Inferior parietal cortex (tissue), 1 donor: ENCODE measurements at regions not wholly inside any gene's neighbourhood (a gene's known extent, or its start where the extent isn't known, plus 50 kb on each side); places are given as distances from the start of the nearest gene placed in this dataset.
"Not testable (repeated sequence)": the region's sequence is repeated elsewhere in the genome, so short reads cannot be mapped to it uniquely, and the experiment has no call there.

ENCODE experiments used
- DNase-seq: peaks from one replicate; pipeline ENCODE4 v3.0.0-alpha.2; 2016; ENCODE audit errors: extremely low spot score

GRCh38 chr18:56488739-56489138 is 149.7 kb downstream of the TXNL1 start:
- no peak for DNase-seq

DNA sequence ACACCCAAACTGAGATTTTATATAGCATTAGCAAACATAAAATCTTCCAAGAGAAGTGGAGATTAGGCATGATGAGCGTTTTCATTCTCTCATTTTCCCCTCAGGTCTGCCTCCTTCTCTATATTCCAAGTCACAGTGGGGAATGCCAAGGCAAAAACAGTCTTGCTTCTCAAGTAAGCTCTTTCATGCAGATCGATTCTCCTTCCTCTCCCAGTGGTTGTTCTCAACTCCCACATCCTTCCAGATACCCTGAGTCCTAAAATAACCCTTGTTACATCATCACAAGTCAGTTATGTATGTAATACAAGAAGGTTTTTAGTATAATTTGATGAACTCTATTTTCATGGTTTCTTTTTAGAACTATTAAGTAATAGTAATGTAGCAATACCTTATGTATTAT is 150.6 kb downstream of the TXNL1 start:
- peak; percentile 14 for DNase-seq

DNA sequence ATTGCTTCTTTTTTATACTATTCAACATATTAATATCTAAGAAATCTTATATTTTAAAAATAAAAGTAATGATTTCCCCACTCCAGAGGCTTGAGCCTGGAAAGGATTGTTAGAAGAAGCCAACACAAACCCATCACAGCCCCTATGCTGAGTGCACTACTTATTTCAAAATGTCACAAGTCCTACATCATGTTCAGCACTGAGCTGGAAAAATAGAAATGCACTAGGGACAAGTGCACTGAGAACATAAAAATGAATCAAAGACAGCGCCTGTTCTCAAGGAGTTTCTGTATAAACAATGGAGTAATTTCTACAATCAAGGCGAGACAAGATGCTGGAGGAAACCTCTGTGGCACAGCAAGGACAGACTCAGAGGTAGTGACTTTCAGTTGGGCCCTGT is 155.0 kb downstream of the TXNL1 start:
- DNase-seq = no peak

- DNase-seq = not testable (repeated sequence)
Measured at GRCh38 chr18:56482813-56483212, 155.6 kb downstream of the TXNL1 start.

DNA sequence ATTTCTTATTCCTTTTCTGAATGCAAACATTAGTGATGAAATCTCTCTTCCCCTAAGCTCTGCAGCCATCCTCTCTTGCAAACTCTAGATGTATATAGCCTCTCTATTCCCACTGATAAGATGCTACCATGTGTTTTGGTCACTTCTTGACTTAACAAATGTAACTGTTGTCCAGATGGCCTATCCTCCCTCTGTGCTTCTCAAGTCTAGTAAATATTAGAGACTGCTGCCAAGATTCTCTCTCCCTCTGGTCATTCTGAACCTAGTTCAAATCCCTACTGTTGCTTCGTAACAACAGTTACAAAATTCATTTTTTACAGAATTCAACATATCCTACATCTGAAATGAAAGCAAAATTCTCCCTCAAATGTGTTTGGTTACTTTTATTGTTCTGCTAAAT is 156.6 kb downstream of the TXNL1 start:
- DNase-seq = no peak

GRCh38 chr18:56479841-56480240 is 158.6 kb downstream of the TXNL1 start:
- DNase-seq = no peak

- no peak for DNase-seq
Measured at GRCh38 chr18:56475250-56475649, 163.1 kb downstream of the TXNL1 start.

DNA sequence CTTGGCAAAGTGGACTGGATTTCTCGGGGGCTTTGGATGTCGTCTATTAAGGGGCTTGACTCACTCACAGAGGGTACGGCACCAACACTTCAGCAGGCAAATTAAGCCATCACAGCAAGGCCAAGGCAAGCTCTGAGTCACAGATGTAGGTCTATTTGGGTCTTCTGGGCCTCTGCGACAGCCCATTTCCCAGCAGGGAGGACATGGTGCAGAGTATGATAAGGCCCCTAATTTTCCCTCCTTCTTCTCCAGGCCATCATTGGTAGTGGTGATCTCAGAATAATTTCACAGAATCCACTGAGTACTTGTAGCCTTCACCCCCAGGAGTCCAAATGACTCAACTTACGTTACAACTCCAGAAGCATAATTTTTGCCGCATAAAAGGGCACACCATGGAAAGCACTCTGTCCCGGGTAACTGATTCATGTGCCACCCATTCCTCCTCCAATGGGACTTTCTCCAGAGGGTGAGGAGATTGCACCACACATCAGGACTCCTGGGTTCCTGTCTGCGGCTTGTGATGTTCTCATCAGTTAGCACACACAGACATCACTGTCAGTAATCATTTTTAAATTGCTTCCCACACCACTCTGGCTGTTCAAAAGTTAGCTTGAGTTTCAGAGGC is 164.9 kb downstream of the TXNL1 start:
- DNase-seq = no peak

DNA sequence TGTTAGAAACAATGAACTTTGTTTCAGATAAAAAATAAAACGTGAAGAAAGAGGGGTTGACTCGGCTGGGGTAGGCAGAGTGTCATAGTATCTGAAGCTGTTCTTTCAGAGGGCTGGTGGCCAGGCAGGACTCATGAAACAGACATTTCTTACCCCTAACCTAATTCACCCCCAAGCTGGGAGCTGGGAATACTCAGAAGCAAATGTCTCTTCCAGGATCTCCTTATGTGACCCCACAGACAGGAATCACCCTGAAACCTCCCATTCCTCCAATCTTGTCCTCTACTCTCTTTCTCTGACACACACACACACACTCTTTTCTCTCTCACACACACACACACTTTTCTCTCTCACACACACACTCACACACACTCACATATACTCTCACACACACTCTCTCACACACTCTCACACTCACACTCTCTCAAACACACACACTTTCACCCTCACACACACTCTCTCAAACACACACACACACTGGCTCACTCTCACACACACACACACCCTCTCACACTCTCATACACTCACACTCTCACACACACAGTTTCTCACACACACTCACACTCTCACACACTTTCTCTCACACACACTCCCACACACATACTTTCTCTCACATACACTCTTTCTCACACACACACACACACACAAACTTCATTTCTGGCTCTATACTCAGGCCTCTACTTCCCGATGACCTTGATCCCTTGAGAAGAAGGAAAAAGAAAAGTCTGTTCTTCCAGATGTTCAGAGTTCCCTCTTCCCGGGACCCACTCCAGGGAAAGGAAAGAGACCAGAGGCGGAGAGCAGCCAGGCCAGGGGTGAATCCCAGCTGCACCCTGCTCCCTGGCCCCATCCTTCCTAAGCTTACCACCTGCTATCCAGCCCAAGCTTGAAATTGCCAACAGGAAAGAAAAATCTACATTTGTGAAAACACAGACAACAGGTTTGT is 167.7 kb downstream of the TXNL1 start:
- no peak for DNase-seq

DNA sequence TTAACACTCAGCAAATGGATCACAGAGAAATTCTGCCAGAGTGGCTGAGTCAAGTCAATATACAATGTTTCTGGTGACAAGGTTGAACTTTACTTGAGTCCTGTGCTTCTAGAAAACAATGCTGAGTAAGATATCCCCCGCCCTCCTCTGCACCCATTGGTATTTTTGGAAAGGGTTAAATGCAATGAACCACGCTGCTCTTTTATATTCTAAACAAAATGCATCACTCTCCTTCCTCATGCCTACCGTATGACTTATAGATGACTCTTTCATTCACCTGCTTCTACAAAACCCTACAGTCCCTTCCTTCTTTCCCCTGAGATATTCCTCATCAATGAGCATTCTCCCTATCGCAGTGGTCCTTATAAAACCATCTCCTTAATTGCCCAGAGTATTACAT is 168.8 kb downstream of the TXNL1 start:
- no peak for DNase-seq

DNA sequence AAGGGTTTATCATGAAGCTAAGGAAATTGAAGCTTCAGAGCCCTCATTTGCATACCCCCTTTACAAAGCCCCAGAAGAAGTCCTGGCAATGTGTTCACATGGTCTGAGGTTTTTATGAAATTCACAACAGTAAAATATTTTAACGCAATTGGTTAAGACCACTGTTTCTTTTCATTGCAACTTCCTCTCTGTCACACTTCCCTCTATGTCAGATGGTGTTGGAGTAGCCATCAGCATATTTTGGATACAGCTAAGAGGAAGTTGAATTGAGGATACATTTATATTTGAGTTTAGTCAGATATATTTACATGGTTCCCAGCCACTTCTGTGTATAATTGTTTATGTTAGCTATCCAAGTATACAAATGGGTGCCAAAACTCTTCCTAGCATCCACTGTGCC is 170.0 kb downstream of the TXNL1 start:
- DNase-seq = no peak

DNA sequence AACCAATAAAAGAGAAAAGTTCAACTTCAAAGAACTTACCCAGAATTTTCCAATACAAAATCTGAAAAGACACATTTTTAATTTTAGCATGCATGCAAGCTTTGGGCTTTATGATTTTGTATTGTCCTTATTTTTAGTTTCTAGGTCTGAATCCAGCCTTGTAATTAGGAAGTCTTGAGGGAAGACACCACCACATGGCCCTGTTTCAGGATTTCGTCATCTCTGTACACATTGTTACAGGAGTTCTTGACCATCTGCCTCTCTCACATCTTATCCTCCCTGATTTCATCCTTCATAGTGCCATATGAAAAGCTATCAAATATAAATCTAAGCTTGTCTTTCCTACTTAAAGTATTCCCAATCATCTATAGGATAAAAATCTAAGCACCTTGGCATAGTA is 176.1 kb downstream of the TXNL1 start:
- DNase-seq = no peak

- DNase-seq = no peak
Measured at GRCh38 chr18:56461151-56461550, 177.2 kb downstream of the TXNL1 start.

GRCh38 chr18:56460581-56460980 is 177.8 kb downstream of the TXNL1 start:
- no peak for DNase-seq

GRCh38 chr18:56458770-56459712 is 179.4 kb downstream of the TXNL1 start:
- DNase-seq = no peak

DNA sequence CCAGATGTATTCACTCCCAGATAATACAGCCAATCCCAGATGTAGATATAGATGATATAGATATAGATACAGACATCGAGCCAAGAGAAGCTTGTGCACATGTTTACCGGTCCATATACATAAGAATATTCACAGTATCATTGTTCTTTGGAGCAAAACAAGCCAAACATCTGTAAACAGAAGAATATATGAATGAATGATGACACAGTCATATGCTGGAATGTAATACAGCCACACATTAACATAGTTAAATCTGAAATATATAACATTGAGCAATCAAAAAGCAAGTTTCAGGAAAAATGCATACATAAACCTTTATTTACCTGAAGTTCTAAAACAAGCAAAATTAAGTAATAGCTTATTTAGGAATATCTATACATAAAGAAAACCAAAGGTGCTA is 182.5 kb downstream of the TXNL1 start:
- no peak for DNase-seq

GRCh38 chr18:56455141-56455540 is 183.3 kb downstream of the TXNL1 start:
- DNase-seq = no peak

DNA sequence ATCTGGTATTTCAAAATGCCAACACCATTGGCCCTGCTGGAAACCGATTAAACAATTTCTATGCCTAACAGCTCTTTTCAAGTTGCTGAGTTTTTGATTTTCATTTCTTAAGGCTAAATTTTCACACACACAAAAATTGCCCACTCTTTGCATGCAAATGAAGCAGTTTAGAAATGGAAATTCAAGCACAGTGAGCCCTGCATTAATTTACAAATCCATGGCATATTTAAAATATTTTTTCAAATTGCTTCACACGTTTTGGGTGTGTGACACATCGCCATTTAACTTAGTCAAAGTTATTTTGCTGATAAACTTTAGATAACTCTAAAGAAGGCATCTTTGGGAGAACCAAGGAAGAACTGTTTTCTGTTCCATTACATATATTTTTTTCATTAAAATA is 184.8 kb downstream of the TXNL1 start:
- DNase-seq = no peak

DNA sequence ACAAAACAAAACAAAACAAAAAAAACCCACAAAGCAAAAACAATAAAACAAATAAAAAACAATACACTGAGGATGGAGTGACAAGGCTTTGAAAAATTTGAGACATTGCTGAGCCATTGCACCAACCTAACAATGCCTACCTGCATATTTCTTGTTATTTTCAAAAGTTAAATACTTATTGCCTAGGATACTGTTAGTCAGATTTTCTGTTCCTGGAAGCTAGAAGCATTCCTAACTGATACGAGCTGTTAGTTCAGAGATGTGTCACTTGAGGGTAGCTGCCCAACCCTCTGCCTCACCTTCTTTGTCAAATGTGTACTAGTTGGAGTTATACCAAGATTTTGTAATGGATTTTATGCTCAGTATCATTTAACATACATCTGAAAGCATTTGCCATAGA is 187.2 kb downstream of the TXNL1 start:
- DNase-seq = no peak

- DNase-seq = no peak
Measured at GRCh38 chr18:56448751-56449150, 189.6 kb downstream of the TXNL1 start.

- no peak for DNase-seq
Measured at GRCh38 chr18:56445422-56445821, 193.0 kb downstream of the TXNL1 start.

GRCh38 chr18:56444201-56444600 is 194.2 kb downstream of the TXNL1 start:
- no peak for DNase-seq
